WTC11 (cell line): ENCODE measurements at regions not wholly inside any gene's neighbourhood (a gene's known extent, or its start where the extent isn't known, plus 50 kb on each side); places are given as distances from the start of the nearest gene placed in this dataset.
A peak's percentile ranks its signal among the peaks of the same experiment; 100 is the strongest.

ENCODE experiments used
- ATAC-seq: fragments of 200-7000 bp; cut with Tn5 transposase; 2 replicates; pipeline ENCODE4 v1.10.0; 2021; ENCODE audit warnings: mild to moderate bottlenecking, moderate library complexity
- CTCF ChIA-PET: fragments of 300-600 bp; sonication (Branson Sonifier 250); formaldehyde crosslinking; loops from one replicate; lab custom pipeline; 2021; ENCODE audit warnings: antibody characterized with exemption; lab: Charles Lee
- POLR2A ChIA-PET: fragments of 350-600 bp; sonication (Branson Sonifier 250); formaldehyde crosslinking; loops from one replicate; lab custom pipeline; 2021; ENCODE audit warnings: antibody characterized with exemption; lab: Charles Lee
- DNase-seq: peaks from one replicate; pipeline ENCODE4 v3.0.0; 2021; ENCODE audit warnings: low spot score
- H3K27ac Mint-ChIP-seq: 2 replicates; pipeline ENCODE4 v1.8.0; 2021; ENCODE audit warnings: mixed read lengths
- H3K27me3 Mint-ChIP-seq: 2 replicates; pipeline ENCODE4 v1.8.0; 2021; ENCODE audit warnings: low read depth, mild to moderate bottlenecking, moderate library complexity, mixed read lengths
- H3K36me3 Mint-ChIP-seq: 2 replicates; pipeline ENCODE4 v1.8.0; 2021; ENCODE audit warnings: mixed read lengths
- H3K4me1 Mint-ChIP-seq: 2 replicates; pipeline ENCODE4 v1.8.0; 2022; ENCODE audit warnings: mixed read lengths
- H3K4me3 Mint-ChIP-seq: 2 replicates; pipeline ENCODE4 v1.8.0; 2021; ENCODE audit warnings: mild to moderate bottlenecking, moderate library complexity, mixed read lengths
- H3K9me3 Mint-ChIP-seq: 2 replicates; pipeline ENCODE4 v1.8.0; 2021; ENCODE audit warnings: mixed read lengths
- ARID4B ChIP-seq: sonication (generic); formaldehyde crosslinking; IDR thresholded peaks from 2 replicates; pipeline ENCODE4 v1.8.0; 2023; ENCODE audit warnings: missing genetic modification reagents, mild to moderate bottlenecking, borderline replicate concordance
- FOXP4 ChIP-seq: sonication (generic); formaldehyde crosslinking; IDR thresholded peaks from 2 replicates; pipeline ENCODE4 v1.8.0; 2022; ENCODE audit warnings: mild to moderate bottlenecking, missing genetic modification reagents
- HMGXB4 ChIP-seq: sonication (generic); formaldehyde crosslinking; IDR thresholded peaks from 2 replicates; pipeline ENCODE4 v1.8.1; 2023; ENCODE audit warnings: mild to moderate bottlenecking, moderate library complexity, missing genetic modification reagents
- PRDM15 ChIP-seq: sonication (generic); formaldehyde crosslinking; IDR thresholded peaks from 2 replicates; pipeline ENCODE4 v1.8.0; 2022; ENCODE audit warnings: missing genetic modification reagents
- PREB ChIP-seq: sonication (generic); formaldehyde crosslinking; IDR thresholded peaks from 2 replicates; pipeline ENCODE4 v1.8.1; 2022; ENCODE audit warnings: mild to moderate bottlenecking, missing genetic modification reagents, moderate library complexity, borderline replicate concordance
- SMAD3 ChIP-seq: sonication (generic); formaldehyde crosslinking; IDR thresholded peaks from 2 replicates; pipeline ENCODE4 v1.8.0; 2022; ENCODE audit warnings: missing genetic modification reagents, mild to moderate bottlenecking, borderline replicate concordance
- SOX15 ChIP-seq: fragments of 250-450 bp; sonication (Bioruptor Pico); IDR thresholded peaks from 2 replicates; pipeline ENCODE4 v1.9.0; 2021; ENCODE audit warnings: mild to moderate bottlenecking
- SP1 ChIP-seq: sonication (generic); formaldehyde crosslinking; conservative IDR thresholded peaks from 2 replicates; pipeline ENCODE4 v1.8.1; 2022; ENCODE audit warnings: missing genetic modification reagents
- TEAD1 ChIP-seq: sonication (generic); formaldehyde crosslinking; IDR thresholded peaks from 2 replicates; pipeline ENCODE4 v1.8.0; 2022; ENCODE audit warnings: mild to moderate bottlenecking, missing genetic modification reagents
- ZBTB21 ChIP-seq: sonication (generic); formaldehyde crosslinking; IDR thresholded peaks from 2 replicates; pipeline ENCODE4 v1.8.1; 2023; ENCODE audit warnings: mild to moderate bottlenecking, missing genetic modification reagents, borderline replicate concordance
- ZNF281 ChIP-seq: sonication (generic); formaldehyde crosslinking; IDR thresholded peaks from 2 replicates; pipeline ENCODE4 v1.8.0; 2023; ENCODE audit warnings: mild to moderate bottlenecking, missing genetic modification reagents
- ZNF423 ChIP-seq: fragments of 250-450 bp; sonication (Bioruptor Pico); IDR thresholded peaks from 2 replicates; pipeline ENCODE4 v2.1.2; 2022; ENCODE audit warnings: mild to moderate bottlenecking, moderate library complexity
- ZNF532 ChIP-seq: fragments of 250-450 bp; sonication (Bioruptor Pico); IDR thresholded peaks from 2 replicates; pipeline ENCODE4 v1.9.0; 2021; ENCODE audit warnings: mild to moderate bottlenecking, borderline replicate concordance

GRCh38 chr2:47237375-47238334 lies 61.3 kb upstream of the CALM2 start:
- POLR2A ChIA-PET = no interaction called here
- DNase-seq (no peak), ATAC-seq (peak; percentile 49)
- CTCF ChIA-PET = interaction anchor here (0.7 to 2.7 kb wide), 6 partner anchors 10 to 122 kb away, joined by 3 to 14 read pairs (median 4); no protein-coding TSS in a partner anchor
- peaks cover 5% of the 10 kb centered on the region; the same call in 1 of the 2 replicates for H3K27me3 Mint-ChIP-seq
- no peaks in the 10 kb centered on the region for H3K36me3 Mint-ChIP-seq
- peaks cover 48% of the 10 kb centered on the region for H3K4me1 Mint-ChIP-seq
- peak overlapping the region; percentile 86 for H3K27ac Mint-ChIP-seq
- H3K9me3 Mint-ChIP-seq = no peaks in the 10 kb centered on the region
- H3K4me3 Mint-ChIP-seq = no peak overlapping the region
- no peak for TF ChIP-seq SMAD3 (CRISPR knock-in tag)
- peak; percentile 63; the same call in 1 of the 2 replicates for TF ChIP-seq PRDM15 (CRISPR knock-in tag)
- 0 out of 2 replicates have a peak, but pooled peaks have one; percentile 22 for TF ChIP-seq SP1 (CRISPR knock-in tag)
- no peak for TF ChIP-seq FOXP4
- TF ChIP-seq PREB (CRISPR knock-in tag) = no peak
- TF ChIP-seq ZBTB21 (CRISPR knock-in tag) = no peak
- 0 out of 2 replicates have a peak, but pooled peaks have one; percentile 41 for TF ChIP-seq ZNF281 (CRISPR knock-in tag)
- peak; percentile 23; the same call in 1 of the 2 replicates for TF ChIP-seq TEAD1
- TF ChIP-seq SOX15 (CRISPR knock-in tag) = no peak
- no peak for TF ChIP-seq HMGXB4 (CRISPR knock-in tag)
- no peak for TF ChIP-seq ARID4B
- no peak for TF ChIP-seq ZNF532 (CRISPR knock-in tag)
- peak; percentile 51; the same call in 1 of the 2 replicates for TF ChIP-seq ZNF423
